NCI-H510A treated with DMSO at 0.1 percent for 48 hours (cell line): ENCODE measurements at regions not wholly inside any gene's neighbourhood (a gene's known extent, or its start where the extent isn't known, plus 50 kb on each side); places are given as distances from the start of the nearest gene placed in this dataset.
A peak's percentile ranks its signal among the peaks of the same experiment; 100 is the strongest.

Experiments used
- DNase-seq: peaks from one replicate; lab custom pipeline; 2025; lab: John Stamatoyannopoulos, UW

- DNase-seq: no peak
These were observed 89.0 kb upstream of the LPP start for GRCh38 chr3:188064831-188065493.

GRCh38 chr3:188066141-188066540 is 87.8 kb upstream of the LPP start:
- DNase-seq: no peak

GRCh38 chr3:188067932-188068331 is 86.0 kb upstream of the LPP start:
- no peak for DNase-seq

- DNase-seq: no peak
These were observed 85.6 kb upstream of the LPP start for GRCh38 chr3:188068342-188068741.

- no peak for DNase-seq
These were observed 82.3 kb upstream of the LPP start for GRCh38 chr3:188071636-188072035.

GRCh38 chr3:188076176-188076575 is 77.8 kb upstream of the LPP start:
- no peak for DNase-seq

GRCh38 chr3:188077160-188077799 is 76.7 kb upstream of the LPP start:
- no peak for DNase-seq

- no peak for DNase-seq
These were observed 73.9 kb upstream of the LPP start for GRCh38 chr3:188080091-188080490.

- DNase-seq: no peak
These were observed 71.9 kb upstream of the LPP start for GRCh38 chr3:188082031-188082430.

- no peak for DNase-seq
These were observed 71.5 kb upstream of the LPP start for GRCh38 chr3:188082450-188082849.

- DNase-seq: no peak
These were observed 70.9 kb upstream of the LPP start for GRCh38 chr3:188083011-188083410.

GRCh38 chr3:188084752-188085583 is 69.0 kb upstream of the LPP start:
- no peak for DNase-seq

- DNase-seq: no peak
These were observed 68.1 kb upstream of the LPP start for GRCh38 chr3:188085584-188086560.

- no peak for DNase-seq
These were observed 64.8 kb upstream of the LPP start for GRCh38 chr3:188088948-188089685.

GRCh38 chr3:188090620-188091309 is 63.2 kb upstream of the LPP start:
- DNase-seq: peak; percentile 50

- no peak for DNase-seq
These were observed 62.2 kb upstream of the LPP start for GRCh38 chr3:188091746-188092145.

GRCh38 chr3:188092648-188093047 is 61.3 kb upstream of the LPP start:
- DNase-seq: no peak

- no peak for DNase-seq
These were observed 58.5 kb upstream of the LPP start for GRCh38 chr3:188095431-188095830.

GRCh38 chr3:188097791-188098190 is 56.2 kb upstream of the LPP start:
- DNase-seq: no peak

- DNase-seq: no peak
These were observed 54.0 kb upstream of the LPP start for GRCh38 chr3:188099907-188100306.
